ENCODE measurements at regions not wholly inside any gene's neighbourhood (a gene's known extent, or its start where the extent isn't known, plus 50 kb on each side); places are given as distances from the start of the nearest gene placed in this dataset.

GRCh38 chr2:41985573-41986095, 62.2 kb upstream of the PKDCC start:
- intact Hi-C loops (cut with micrococcal nuclease; ENCODE audit: unreplicated experiment): no loop called here
- ChIA-PET POLR2A (no interaction called here), CTCF (ENCODE audit: unreplicated experiment) (no interaction called here)
- H3K79me2 ChIP-seq (ENCODE audit: insufficient read depth, low read depth, low read length): no peaks in the 10 kb centered on the region
- H3K36me3 ChIP-seq (ENCODE audit: insufficient read depth, low read length): no peaks in the 10 kb centered on the region
- H4K20me1 ChIP-seq (ENCODE audit: insufficient read depth, low read length): no peaks in the 10 kb centered on the region
- H3K4me3 ChIP-seq (ENCODE audit: low read depth, low read length, poor library complexity, severe bottlenecking): no peak overlapping the region
- H3K9me2 ChIP-seq (ENCODE audit: insufficient read depth, low read length): no peaks in the 10 kb centered on the region
- H3K4me2 ChIP-seq (ENCODE audit: low read length): no peak overlapping the region
- TF ChIP-seq EZH2phosphoT487 (IDR thresholded peaks at IDR 0.05; ENCODE audit: borderline replicate concordance, low read depth, low read length): no peak
- no peak for TF ChIP-seq CTCF (conservative IDR thresholded peaks at IDR 0.05; ENCODE audit: low read length)
- no peaks in the 10 kb centered on the region for H3K9me3 ChIP-seq (ENCODE audit: low read length)
- DNase-seq (ENCODE audit: low spot score): no peak
- no peak overlapping the region for H2AFZ ChIP-seq (ENCODE audit: low read length)
- no TSS peak for BruUV-seq (replicated peaks)
- H3K4me1 ChIP-seq (ENCODE audit: insufficient read depth, low read length, poor library complexity, severe bottlenecking): no peaks in the 10 kb centered on the region
- no peak overlapping the region for H3K27ac ChIP-seq (ENCODE audit: low read depth, low read length, poor library complexity, severe bottlenecking)

GRCh38 chr2:41989501-41990180, 58.2 kb upstream of the PKDCC start:
- H3K9me2 ChIP-seq (ENCODE audit: insufficient read depth, low read length): no peaks in the 10 kb centered on the region
- H4K20me1 ChIP-seq (ENCODE audit: insufficient read depth, low read length): no peaks in the 10 kb centered on the region
- H3K9me3 ChIP-seq (ENCODE audit: low read length): no peaks in the 10 kb centered on the region
- intact Hi-C loops (cut with micrococcal nuclease; ENCODE audit: unreplicated experiment): no loop called here
- BruUV-seq (replicated peaks): no TSS peak
- TF ChIP-seq CTCF (conservative IDR thresholded peaks at IDR 0.05; ENCODE audit: low read length): no peak
- TF ChIP-seq EZH2phosphoT487 (IDR thresholded peaks at IDR 0.05; ENCODE audit: borderline replicate concordance, low read depth, low read length): no peak
- ChIA-PET POLR2A (interaction anchor here (0.6 to 0.7 kb wide), 2 partner anchors 289 to 785 kb away, joined by 3 to 6 read pairs; no protein-coding TSS in a partner anchor), CTCF (ENCODE audit: unreplicated experiment) (no interaction called here)
- H3K36me3 ChIP-seq (ENCODE audit: insufficient read depth, low read length): no peaks in the 10 kb centered on the region
- H3K27ac ChIP-seq (ENCODE audit: low read depth, low read length, poor library complexity, severe bottlenecking): no peak overlapping the region
- DNase-seq (ENCODE audit: low spot score): no peak
- H3K4me1 ChIP-seq (ENCODE audit: insufficient read depth, low read length, poor library complexity, severe bottlenecking): no peaks in the 10 kb centered on the region
- no peak overlapping the region for H3K4me3 ChIP-seq (ENCODE audit: low read depth, low read length, poor library complexity, severe bottlenecking)
- no peaks in the 10 kb centered on the region for H3K79me2 ChIP-seq (ENCODE audit: insufficient read depth, low read depth, low read length)
- H2AFZ ChIP-seq (ENCODE audit: low read length): no peak overlapping the region
- no peak overlapping the region for H3K4me2 ChIP-seq (ENCODE audit: low read length)

DNA sequence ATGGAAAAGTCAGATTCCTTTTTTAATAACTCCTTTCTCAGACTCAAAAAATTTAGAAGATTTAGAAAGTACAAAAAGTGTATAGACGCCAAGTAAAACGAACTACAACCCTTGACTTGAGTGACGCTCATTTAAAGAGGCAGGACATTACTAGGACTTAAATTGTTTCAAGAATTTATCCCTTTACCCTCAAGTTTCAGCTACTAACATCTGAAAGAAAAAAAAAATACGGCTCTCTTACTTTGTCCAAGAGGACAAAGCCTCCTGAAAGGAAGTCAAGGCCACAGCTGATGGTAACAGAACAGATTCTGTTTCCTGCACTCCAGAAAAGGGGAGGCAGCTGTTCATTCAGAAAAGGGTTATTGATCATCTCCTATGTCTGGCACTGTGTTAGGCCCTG, 57.6 kb upstream of the PKDCC start:
- intact Hi-C loops (cut with micrococcal nuclease; ENCODE audit: unreplicated experiment): no loop called here
- BruUV-seq (replicated peaks): no TSS peak
- Histone ChIP-seq H3K4me3 (ENCODE audit: low read depth, low read length, poor library complexity, severe bottlenecking) (no peak overlapping the region), H3K4me2 (ENCODE audit: low read length) (no peak overlapping the region), H4K20me1 (ENCODE audit: insufficient read depth, low read length) (no peaks in the 10 kb centered on the region), H3K9me3 (ENCODE audit: low read length) (no peaks in the 10 kb centered on the region), H3K36me3 (ENCODE audit: insufficient read depth, low read length) (no peaks in the 10 kb centered on the region), H3K4me1 (ENCODE audit: insufficient read depth, low read length, poor library complexity, severe bottlenecking) (no peaks in the 10 kb centered on the region), H3K79me2 (ENCODE audit: insufficient read depth, low read depth, low read length) (no peaks in the 10 kb centered on the region), H3K27ac (ENCODE audit: low read depth, low read length, poor library complexity, severe bottlenecking) (no peak overlapping the region), H3K9me2 (ENCODE audit: insufficient read depth, low read length) (no peaks in the 10 kb centered on the region), H2AFZ (ENCODE audit: low read length) (no peak overlapping the region)
- DNase-seq (ENCODE audit: low spot score): no peak
- ChIA-PET POLR2A (interaction anchor here (0.6 kb wide), 1 partner anchor 288 kb away, joined by 6 read pairs; no protein-coding TSS in a partner anchor), CTCF (ENCODE audit: unreplicated experiment) (no interaction called here)
- TF ChIP-seq CTCF (conservative IDR thresholded peaks at IDR 0.05; ENCODE audit: low read length) (no peak), EZH2phosphoT487 (IDR thresholded peaks at IDR 0.05; ENCODE audit: borderline replicate concordance, low read depth, low read length) (no peak)
